B cell (primary cell): ENCODE measurements at regions not wholly inside any gene's neighbourhood (a gene's known extent, or its start where the extent isn't known, plus 50 kb on each side); places are given as distances from the start of the nearest gene placed in this dataset.

ENCODE experiments used
- ATAC-seq: fragments of 200-7000 bp; cut with Tn5 transposase; one replicate; pipeline ENCODE4 v1.10.0; 2021; ENCODE audit warnings: low read depth, mild to moderate bottlenecking, moderate number of reproducible peaks, moderate library complexity
- CTCF ChIA-PET: fragments of 350-600 bp; sonication (Branson Sonifier 250); formaldehyde crosslinking; loops from one replicate; lab custom pipeline; 2021; ENCODE audit warnings: antibody characterized with exemption, inconsistent platforms; lab: Charles Lee
- POLR2A ChIA-PET: fragments of 350-600 bp; sonication (Branson Sonifier 250); formaldehyde crosslinking; loops from one replicate; lab custom pipeline; 2021; ENCODE audit warnings: antibody characterized with exemption; lab: Charles Lee
- DNase-seq: peaks from one replicate; pipeline ENCODE4 v3.0.0; 2013
- H2AFZ ChIP-seq: 2 replicates; pipeline ENCODE4 v1.6.1; 2012; ENCODE audit warnings: mild to moderate bottlenecking, low read depth, low read length; ENCODE audit not compliant: insufficient read depth, poor library complexity, severe bottlenecking
- H3K27ac ChIP-seq, 2 donors: 1 replicate in 1 of 2; 2 replicates in 1 of 2; pipeline ENCODE4 v1.5.1; 2012 to 2013; ENCODE audit warnings: low read length in 2 of 2, mild to moderate bottlenecking in 2 of 2, moderate library complexity in 1 of 2
- H3K27me3 ChIP-seq, 4 experiments: fragments of 200-600 bp in 1 of 4; sonication (generic) in 1 of 4; replicated peaks in 1 of 4; 1 replicate in 2 of 4; 2 replicates in 2 of 4; pipeline versions ENCODE4 v1.6.1 to v1.7.0; 2013 to 2016; ENCODE audit warnings: low read length in 3 of 4, mild to moderate bottlenecking in 2 of 4, mixed read lengths in 1 of 4, moderate library complexity in 1 of 4; ENCODE audit not compliant: insufficient read depth in 4 of 4, control insufficient read depth in 3 of 4; ENCODE audit errors: control extremely low read depth in 1 of 4
- H3K36me3 ChIP-seq, 2 experiments: replicated peaks in 1 of 2; 1 replicate in 1 of 2; 2 replicates in 1 of 2; pipeline versions ENCODE4 v1.6.1 to v1.7.1; 2013; ENCODE audit warnings: low read length in 1 of 2; ENCODE audit not compliant: insufficient read depth in 2 of 2, control insufficient read depth in 1 of 2; ENCODE audit errors: control extremely low read depth in 1 of 2, extremely low read depth in 1 of 2
- H3K4me1 ChIP-seq, 2 donors: fragments of 200-600 bp in 1 of 2; sonication (generic) in 1 of 2; 1 replicate in 1 of 2; 2 replicates in 1 of 2; pipeline versions ENCODE4 v1.5.1 to v1.6.1; 2013 to 2017; ENCODE audit warnings: low read length in 2 of 2; ENCODE audit not compliant: control insufficient read depth in 2 of 2, insufficient read depth in 2 of 2
- H3K4me2 ChIP-seq: replicated peaks from 2 replicates; pipeline ENCODE3; 2012; ENCODE audit warnings: mild to moderate bottlenecking, low read depth, low read length; ENCODE audit not compliant: poor library complexity, severe bottlenecking
- H3K4me3 ChIP-seq, 5 experiments: fragments of 200-600 bp in 1 of 5; sonication (generic) in 1 of 5; 1 replicate in 3 of 5; 2 replicates in 2 of 5; pipeline versions ENCODE4 v1.5.1 to v1.7.0; 2011 to 2016; ENCODE audit warnings: low read length in 4 of 5, mild to moderate bottlenecking in 4 of 5, low read depth in 2 of 5, control low read depth in 1 of 5, moderate library complexity in 1 of 5; ENCODE audit not compliant: insufficient read depth in 1 of 5; ENCODE audit errors: control extremely low read depth in 1 of 5, extremely low read depth in 1 of 5
- H3K79me2 ChIP-seq: fragments of 200-600 bp; sonication (generic); one replicate; pipeline ENCODE4 v1.6.0; 2016; ENCODE audit warnings: low read length; ENCODE audit not compliant: control insufficient read depth, insufficient read depth
- H3K9ac ChIP-seq: fragments of 200-600 bp; sonication (generic); 2 replicates; pipeline ENCODE4 v1.6.1; 2017; ENCODE audit warnings: mild to moderate bottlenecking, low read length, moderate library complexity
- H3K9me3 ChIP-seq, 3 donors: one replicate each; pipeline versions ENCODE4 v1.6.1 to v1.7.1; 2013; ENCODE audit warnings: low read length in 2 of 3; ENCODE audit not compliant: control insufficient read depth in 2 of 3, insufficient read depth in 1 of 3; ENCODE audit errors: control extremely low read depth in 1 of 3
- H4K20me1 ChIP-seq: 2 replicates; pipeline ENCODE4 v1.6.0; 2012; ENCODE audit warnings: mild to moderate bottlenecking, low read length; ENCODE audit not compliant: insufficient read depth, control insufficient read depth, poor library complexity, severe bottlenecking
- H3K27ac Mint-ChIP-seq: one replicate; pipeline ENCODE4 v1.8.0; 2021; ENCODE audit warnings: mixed read lengths
- H3K27me3 Mint-ChIP-seq: one replicate; pipeline ENCODE4 v1.8.0; 2021; ENCODE audit warnings: mixed read lengths
- H3K4me1 Mint-ChIP-seq: one replicate; pipeline ENCODE4 v1.8.0; 2021; ENCODE audit warnings: mixed read lengths
- H3K4me3 Mint-ChIP-seq: one replicate; pipeline ENCODE4 v1.8.0; 2021; ENCODE audit warnings: mixed read lengths
- H3K9me3 Mint-ChIP-seq: one replicate; pipeline ENCODE4 v1.8.0; 2022; ENCODE audit warnings: mixed read lengths; ENCODE audit not compliant: insufficient read depth
- CTCF ChIP-seq: fragments of 200-600 bp; IDR thresholded peaks from one replicate; pipeline ENCODE4 v1.8.0; 2022; ENCODE audit warnings: antibody characterized with exemption, mild to moderate bottlenecking
- EZH2 ChIP-seq: IDR thresholded peaks from 2 replicates; pipeline ENCODE4 v1.6.1; 2012; ENCODE audit warnings: borderline replicate concordance, low read depth, mild to moderate bottlenecking, moderate library complexity, low read length; ENCODE audit not compliant: insufficient read depth, poor library complexity, severe bottlenecking
- whole genome bisulfite sequencing: methylation state at CpG from one replicate; pipeline ENCODE4 v1.1.5; 2013; ENCODE audit warnings: missing lambda C conversion rate; ENCODE audit not compliant: insufficient coverage; 5-methylcytosine and 5-hydroxymethylcytosine counted together
- intact Hi-C: fragments of 100-400 bp; cut with micrococcal nuclease; formaldehyde crosslinking; loops from one replicate; pipeline ENCODE4 v1.10.0; 2022

- Histone ChIP-seq H3K4me3 (no peak overlapping the region), H4K20me1 (no peaks in the 10 kb centered on the region), H3K79me2 (no peaks in the 10 kb centered on the region), H3K9me3 (no peaks in the 10 kb centered on the region), H3K27me3 (no peaks in the 10 kb centered on the region), H2AFZ (no peak overlapping the region), H3K27ac (no peak overlapping the region), H3K9ac (no peak overlapping the region), H3K4me1 (no peaks in the 10 kb centered on the region), H3K4me2 (no peak overlapping the region), H3K36me3 (no peaks in the 10 kb centered on the region)
- DNase-seq = no peak
- Mint-ChIP-seq H3K4me3 (no peak overlapping the region), H3K27me3 (no peaks in the 10 kb centered on the region), H3K27ac (no peak overlapping the region), H3K4me1 (no peaks in the 10 kb centered on the region), H3K9me3 (no peaks in the 10 kb centered on the region)
- ATAC-seq = no peak
- ChIA-PET POLR2A (no interaction called here), CTCF (no interaction called here)
- intact Hi-C loops = no loop called here
- TF ChIP-seq EZH2 = no peak
- TF ChIP-seq CTCF = no peak
These were observed 113.3 kb upstream of the AGTR1 start for GRCh38 chr3:148584438-148584837.

- Histone ChIP-seq H2AFZ (no peak overlapping the region), H3K9ac (no peak overlapping the region), H3K4me2 (no peak overlapping the region), H3K36me3 (no peaks in the 10 kb centered on the region), H4K20me1 (no peaks in the 10 kb centered on the region), H3K27ac (no peak overlapping the region), H3K9me3 (no peaks in the 10 kb centered on the region), H3K4me3 (no peak overlapping the region), H3K27me3 (no peaks in the 10 kb centered on the region), H3K4me1 (no peaks in the 10 kb centered on the region), H3K79me2 (no peaks in the 10 kb centered on the region)
- Mint-ChIP-seq H3K27ac (no peak overlapping the region), H3K4me3 (no peak overlapping the region), H3K9me3 (no peaks in the 10 kb centered on the region), H3K4me1 (no peaks in the 10 kb centered on the region), H3K27me3 (no peaks in the 10 kb centered on the region)
- no CpG with 5 or more reads among the region's 5 CpGs for WGBS
- ATAC-seq = no peak
- no peak for TF ChIP-seq CTCF
- no peak for TF ChIP-seq EZH2
- ChIA-PET CTCF (no interaction called here), POLR2A (no interaction called here)
- intact Hi-C loops = no loop called here
- DNase-seq = no peak
These were observed 111.9 kb upstream of the AGTR1 start for GRCh38 chr3:148585671-148586379.
